ENCODE measurements at regions not wholly inside any gene's neighbourhood (a gene's known extent, or its start where the extent isn't known, plus 50 kb on each side); places are given as distances from the start of the nearest gene placed in this dataset.

DNA sequence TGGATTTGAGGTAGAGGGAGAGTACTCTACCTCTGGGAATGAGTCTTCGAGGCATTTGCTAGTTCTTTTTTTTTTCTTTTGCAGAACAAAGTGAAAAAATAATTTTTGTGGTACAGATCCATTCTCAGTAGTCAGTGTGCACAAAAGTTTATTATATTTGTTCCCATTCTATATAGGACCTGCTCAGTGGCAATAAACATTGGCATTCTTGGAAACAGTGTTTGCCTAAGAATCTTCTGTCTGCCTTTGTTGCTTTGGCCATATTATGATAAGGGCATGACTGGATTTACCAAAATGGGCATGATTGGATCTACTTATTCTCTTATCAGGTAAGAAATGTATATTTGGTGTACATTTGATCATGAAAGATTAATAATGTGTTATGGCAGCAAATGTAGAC is 583.3 kb downstream of the PLCL1 start:
- no peak for DNase-seq
- Histone ChIP-seq H3K27me3 (no peaks in the 10 kb centered on the region), H3K4me1 (no peaks in the 10 kb centered on the region), H3K36me3 (no peaks in the 10 kb centered on the region), H3K4me3 (no peak overlapping the region), H3K9me3 (no peaks in the 10 kb centered on the region), H3K27ac (no peak overlapping the region)
- intact Hi-C loops (cut with DNase I), result no loop called here
- WGBS (ENCODE audit: insufficient coverage, low coverage, low lambda C conversion rate, missing lambda C conversion rate), result 0% methylated on average over 1 of the region's 1 CpG
- no peak for ATAC-seq
- TF ChIP-seq, protein P1, sequence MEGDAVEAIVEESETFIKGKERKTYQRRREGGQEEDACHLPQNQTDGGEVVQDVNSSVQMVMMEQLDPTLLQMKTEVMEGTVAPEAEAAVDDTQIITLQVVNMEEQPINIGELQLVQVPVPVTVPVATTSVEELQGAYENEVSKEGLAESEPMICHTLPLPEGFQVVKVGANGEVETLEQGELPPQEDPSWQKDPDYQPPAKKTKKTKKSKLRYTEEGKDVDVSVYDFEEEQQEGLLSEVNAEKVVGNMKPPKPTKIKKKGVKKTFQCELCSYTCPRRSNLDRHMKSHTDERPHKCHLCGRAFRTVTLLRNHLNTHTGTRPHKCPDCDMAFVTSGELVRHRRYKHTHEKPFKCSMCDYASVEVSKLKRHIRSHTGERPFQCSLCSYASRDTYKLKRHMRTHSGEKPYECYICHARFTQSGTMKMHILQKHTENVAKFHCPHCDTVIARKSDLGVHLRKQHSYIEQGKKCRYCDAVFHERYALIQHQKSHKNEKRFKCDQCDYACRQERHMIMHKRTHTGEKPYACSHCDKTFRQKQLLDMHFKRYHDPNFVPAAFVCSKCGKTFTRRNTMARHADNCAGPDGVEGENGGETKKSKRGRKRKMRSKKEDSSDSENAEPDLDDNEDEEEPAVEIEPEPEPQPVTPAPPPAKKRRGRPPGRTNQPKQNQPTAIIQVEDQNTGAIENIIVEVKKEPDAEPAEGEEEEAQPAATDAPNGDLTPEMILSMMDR (IDR thresholded peaks at IDR 0.05), result no peak
- no peak for TF ChIP-seq POLR2A (IDR thresholded peaks at IDR 0.05)

DNA sequence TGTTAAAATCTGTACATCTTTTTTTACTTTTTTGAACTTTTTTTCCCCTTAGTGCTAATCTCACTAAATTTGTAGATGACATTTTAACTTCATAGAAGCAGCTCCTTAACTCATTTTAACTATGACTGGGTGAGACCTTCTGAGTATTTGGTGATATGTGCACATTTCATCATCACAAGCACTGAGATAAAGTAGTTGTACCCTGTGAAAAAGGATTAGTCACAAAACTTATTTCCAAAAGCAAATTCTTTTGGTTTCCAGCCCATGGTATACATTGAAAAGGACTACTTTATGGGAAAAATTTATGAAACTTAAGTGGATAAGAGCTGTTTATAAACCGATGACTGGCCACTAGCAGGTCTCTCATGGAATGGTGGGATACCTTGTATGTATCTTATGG is 581.5 kb downstream of the PLCL1 start:
- no peaks in the 10 kb centered on the region for H3K27me3 ChIP-seq
- H3K4me3 ChIP-seq, result no peak overlapping the region
- intact Hi-C loops (cut with DNase I), result no loop called here
- no peak for TF ChIP-seq POLR2A (IDR thresholded peaks at IDR 0.05)
- TF ChIP-seq, protein P1 (IDR thresholded peaks at IDR 0.05), result no peak
- H3K36me3 ChIP-seq, result no peaks in the 10 kb centered on the region
- H3K27ac ChIP-seq, result no peak overlapping the region
- H3K4me1 ChIP-seq, result no peaks in the 10 kb centered on the region
- DNase-seq (no peak), ATAC-seq (no peak)
- 67% methylated on average over 1 of the region's 1 CpG for WGBS (ENCODE audit: insufficient coverage, low coverage, low lambda C conversion rate, missing lambda C conversion rate)
- no peaks in the 10 kb centered on the region for H3K9me3 ChIP-seq

DNA sequence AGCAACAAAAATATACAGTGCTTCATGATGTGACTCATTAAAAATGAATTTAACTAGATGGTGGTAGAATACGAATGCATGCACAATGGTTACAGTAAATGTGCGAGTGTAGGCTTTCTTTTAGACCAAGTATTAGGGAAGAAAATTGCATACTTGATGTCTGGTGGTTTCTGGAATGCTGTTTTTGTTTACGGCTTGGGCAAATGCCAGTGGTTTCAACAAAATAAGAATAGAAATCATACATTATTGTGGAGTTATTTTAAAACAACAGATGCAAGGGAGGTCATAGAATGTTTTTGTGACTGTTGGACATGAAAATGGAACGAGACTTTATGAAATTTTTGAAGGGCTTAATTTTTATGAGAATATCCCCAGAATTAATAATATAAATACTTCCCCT is 580.9 kb downstream of the PLCL1 start:
- H3K36me3 ChIP-seq, result no peaks in the 10 kb centered on the region
- H3K27me3 ChIP-seq, result no peaks in the 10 kb centered on the region
- no peaks in the 10 kb centered on the region for H3K4me1 ChIP-seq
- WGBS (ENCODE audit: insufficient coverage, low coverage, low lambda C conversion rate, missing lambda C conversion rate), result 45% methylated on average over 4 of the region's 4 CpGs
- no peak overlapping the region for H3K27ac ChIP-seq
- ATAC-seq (no peak), DNase-seq (no peak)
- intact Hi-C loops (cut with DNase I), result no loop called here
- no peaks in the 10 kb centered on the region for H3K9me3 ChIP-seq
- TF ChIP-seq POLR2A (IDR thresholded peaks at IDR 0.05), result no peak
- TF ChIP-seq, protein P1 (IDR thresholded peaks at IDR 0.05), result no peak
- H3K4me3 ChIP-seq, result no peak overlapping the region

DNA sequence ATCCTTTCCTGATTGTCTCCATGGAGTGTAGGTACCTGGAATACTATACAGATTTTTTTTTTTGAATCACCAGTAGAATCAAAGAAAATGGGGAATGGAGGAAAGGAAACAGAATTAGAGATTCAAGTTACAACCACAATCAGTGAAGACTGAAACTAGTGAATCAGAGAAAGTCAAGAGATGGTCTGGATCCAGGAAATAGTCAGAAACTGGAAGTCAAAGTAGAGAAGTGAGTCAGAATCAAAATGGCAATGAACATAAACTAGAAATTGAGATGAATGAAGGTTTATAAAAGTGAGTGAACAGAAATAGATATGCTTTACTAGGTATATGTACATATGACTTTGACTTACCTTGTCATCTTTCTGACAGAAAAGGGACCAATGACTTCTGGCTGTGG is 579.0 kb downstream of the PLCL1 start:
- Histone ChIP-seq H3K36me3 (no peaks in the 10 kb centered on the region), H3K27me3 (no peaks in the 10 kb centered on the region), H3K4me3 (no peak overlapping the region), H3K27ac (no peak overlapping the region), H3K9me3 (no peaks in the 10 kb centered on the region), H3K4me1 (no peaks in the 10 kb centered on the region)
- no peak for TF ChIP-seq POLR2A (IDR thresholded peaks at IDR 0.05)
- TF ChIP-seq, protein P1 (IDR thresholded peaks at IDR 0.05), result no peak
- no peak for DNase-seq
- no peak for ATAC-seq
- intact Hi-C loops (cut with DNase I), result no loop called here

DNA sequence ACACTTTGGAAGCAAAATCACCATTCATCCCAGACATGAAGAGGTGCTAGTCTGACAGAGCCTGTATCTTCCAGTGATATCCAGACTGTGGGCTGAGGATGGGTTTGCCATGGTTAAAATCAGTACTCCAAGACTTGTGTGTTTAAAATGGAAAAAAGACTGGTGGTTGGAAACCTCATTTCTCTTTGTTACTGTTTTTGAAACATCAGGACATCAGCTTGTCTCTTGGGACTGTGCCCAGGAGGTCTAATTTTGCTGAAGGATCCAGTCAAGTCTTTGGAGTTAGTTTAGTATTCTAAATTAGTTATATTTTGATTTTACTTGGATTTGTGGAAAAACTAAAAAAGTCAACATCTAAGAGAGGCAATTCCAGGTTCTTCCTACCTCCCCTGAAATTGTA is 578.4 kb downstream of the PLCL1 start:
- H3K4me1 ChIP-seq, result no peaks in the 10 kb centered on the region
- intact Hi-C loops (cut with DNase I), result no loop called here
- H3K36me3 ChIP-seq, result no peaks in the 10 kb centered on the region
- no peak overlapping the region for H3K4me3 ChIP-seq
- ATAC-seq, result no peak
- H3K27me3 ChIP-seq, result no peaks in the 10 kb centered on the region
- H3K9me3 ChIP-seq, result no peaks in the 10 kb centered on the region
- DNase-seq, result no peak
- H3K27ac ChIP-seq, result no peak overlapping the region
- TF ChIP-seq, protein P1 (IDR thresholded peaks at IDR 0.05), result no peak
